ENCODE measurements at regions not wholly inside any gene's neighbourhood (a gene's known extent, or its start where the extent isn't known, plus 50 kb on each side); places are given as distances from the start of the nearest gene placed in this dataset.
"Not testable (repeated sequence)": the region's sequence is repeated elsewhere in the genome, so short reads cannot be mapped to it uniquely, and the experiment has no call there.

- H3K27me3 Mint-ChIP-seq (ENCODE audit: insufficient read depth, unreplicated experiment): peaks cover 3% of the 10 kb centered on the region
- no peak for TF ChIP-seq CTCF (IDR thresholded peaks at IDR 0.05; ENCODE audit: insufficient read depth in 1 of 2, low read depth in 1 of 2, low read length in 1 of 2, severe bottlenecking in 1 of 2, unreplicated experiment in 1 of 2)
- BruUV-seq (replicated peaks): no TSS peak
- intact Hi-C loops (cut with micrococcal nuclease; ENCODE audit: unreplicated experiment): no loop called here
- H3K36me3 Mint-ChIP-seq (ENCODE audit: insufficient read depth, unreplicated experiment): peaks cover 6% of the 10 kb centered on the region
- no peaks in the 10 kb centered on the region for H3K36me3 ChIP-seq (ENCODE audit: control insufficient read depth, insufficient read depth, low read length)
- ChIA-PET POLR2A (no interaction called here), CTCF (no interaction called here)
- H3K4me3 Mint-ChIP-seq (ENCODE audit: unreplicated experiment): peak overlapping the region; percentile 41
- no peak overlapping the region for H3K4me3 ChIP-seq (ENCODE audit: low read depth, low read length)
- no peaks in the 10 kb centered on the region for H3K4me1 ChIP-seq
- no peak overlapping the region for H3K27ac Mint-ChIP-seq (ENCODE audit: unreplicated experiment)
- no peaks in the 10 kb centered on the region for H3K27me3 ChIP-seq (replicated peaks; ENCODE audit: control insufficient read depth, insufficient read depth, low read length)
- no peaks in the 10 kb centered on the region for H3K4me1 Mint-ChIP-seq (ENCODE audit: low read depth, unreplicated experiment)
- no peaks in the 10 kb centered on the region for H3K9me3 ChIP-seq
- peaks cover 27% of the 10 kb centered on the region for H3K9me3 Mint-ChIP-seq (ENCODE audit: unreplicated experiment)
- peak; percentile 25 to 62 for DNase-seq
These were observed 1468.0 kb downstream of the FOXD4L5 start for GRCh38 chr9:63816751-63817621.

DNA sequence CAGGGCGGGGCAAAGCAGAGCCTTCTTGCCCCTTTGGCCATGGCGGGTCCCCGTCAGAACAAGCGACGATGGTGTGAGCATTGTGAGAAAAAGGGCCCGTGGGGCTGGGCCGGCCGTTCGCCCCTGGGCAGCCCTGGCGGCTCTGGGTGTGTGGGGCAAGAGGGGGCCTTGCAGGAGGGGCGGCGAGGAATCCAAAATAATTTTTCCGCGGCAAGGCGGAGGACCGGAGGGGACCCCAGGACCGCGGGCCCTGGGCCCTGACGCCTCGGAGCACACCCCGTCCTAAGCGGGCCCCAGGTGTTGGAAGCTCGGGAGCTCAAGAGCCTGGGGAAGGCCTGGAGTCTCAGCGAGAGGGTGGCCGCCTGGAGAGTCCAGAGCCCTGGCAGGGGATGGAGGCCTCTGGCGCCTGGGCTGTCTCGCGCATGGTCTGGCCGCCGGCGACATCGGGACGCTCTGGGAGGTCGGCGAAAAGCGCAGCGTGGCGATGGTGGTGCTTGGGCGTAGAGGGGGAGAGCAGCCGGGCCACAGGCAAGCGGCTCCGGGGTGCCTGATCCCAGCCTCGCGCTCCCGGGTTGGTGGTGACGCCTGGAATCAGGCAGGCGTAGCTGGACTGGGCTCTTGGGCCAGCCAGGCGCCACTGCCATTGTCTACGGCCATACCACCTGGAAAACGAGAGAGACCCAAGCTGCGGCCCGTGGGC is 1469.9 kb downstream of the FOXD4L5 start:
- POLR2A ChIA-PET; H3K4me1 Mint-ChIP-seq (ENCODE audit: low read depth, unreplicated experiment); H3K4me3 ChIP-seq (ENCODE audit: low read depth, low read length); H3K36me3 ChIP-seq (ENCODE audit: control insufficient read depth, insufficient read depth, low read length); H3K36me3 Mint-ChIP-seq (ENCODE audit: insufficient read depth, unreplicated experiment); BruUV-seq (replicated peaks); H3K27me3 ChIP-seq (replicated peaks; ENCODE audit: control insufficient read depth, insufficient read depth, low read length); CTCF ChIA-PET; H3K4me3 Mint-ChIP-seq (ENCODE audit: unreplicated experiment); H3K27me3 Mint-ChIP-seq (ENCODE audit: insufficient read depth, unreplicated experiment); DNase-seq; H3K9me3 ChIP-seq; intact Hi-C loops (cut with micrococcal nuclease; ENCODE audit: unreplicated experiment); H3K27ac Mint-ChIP-seq (ENCODE audit: unreplicated experiment); H3K4me1 ChIP-seq: not testable (repeated sequence)
- peaks cover 27% of the 10 kb centered on the region for H3K9me3 Mint-ChIP-seq (ENCODE audit: unreplicated experiment)

DNA sequence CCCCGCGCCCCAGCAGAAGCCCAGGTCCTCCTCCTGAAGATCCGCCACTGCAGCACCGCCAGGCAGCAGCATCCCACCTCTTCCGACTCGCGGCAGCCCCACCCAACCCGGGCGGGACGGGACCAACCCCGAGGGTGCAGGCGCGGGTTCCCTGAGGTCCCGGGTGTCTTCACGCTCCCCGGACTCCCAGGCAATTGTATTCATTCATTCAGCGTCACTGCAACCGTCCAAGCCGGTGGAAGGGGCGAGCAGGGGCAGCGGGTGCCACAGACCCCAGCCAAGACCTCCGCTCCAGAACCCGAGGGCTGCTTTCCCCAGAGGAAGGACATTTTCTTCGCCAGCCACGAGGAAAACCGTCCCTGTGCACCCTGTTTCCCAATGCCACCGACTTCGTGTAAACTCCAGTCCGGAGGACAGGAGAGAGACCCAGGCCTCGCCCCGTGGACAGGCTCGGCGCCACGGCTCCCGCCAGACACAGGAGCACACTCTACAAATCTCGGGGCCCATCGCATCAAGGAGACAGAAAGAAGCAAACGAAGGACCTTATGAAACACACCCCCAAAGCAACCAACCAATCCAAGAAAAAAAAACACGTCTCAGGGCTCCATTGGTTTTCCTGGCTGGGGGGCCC is 1471.5 kb downstream of the FOXD4L5 start:
- peaks cover 27% of the 10 kb centered on the region for H3K9me3 Mint-ChIP-seq (ENCODE audit: unreplicated experiment)
- H3K27ac Mint-ChIP-seq (ENCODE audit: unreplicated experiment); H3K4me3 ChIP-seq (ENCODE audit: low read depth, low read length); H3K4me3 Mint-ChIP-seq (ENCODE audit: unreplicated experiment); H3K36me3 ChIP-seq (ENCODE audit: control insufficient read depth, insufficient read depth, low read length); intact Hi-C loops (cut with micrococcal nuclease; ENCODE audit: unreplicated experiment); BruUV-seq (replicated peaks); H3K27me3 ChIP-seq (replicated peaks; ENCODE audit: control insufficient read depth, insufficient read depth, low read length); POLR2A ChIA-PET; DNase-seq; CTCF ChIA-PET; H3K36me3 Mint-ChIP-seq (ENCODE audit: insufficient read depth, unreplicated experiment); H3K4me1 Mint-ChIP-seq (ENCODE audit: low read depth, unreplicated experiment); H3K4me1 ChIP-seq; H3K9me3 ChIP-seq; H3K27me3 Mint-ChIP-seq (ENCODE audit: insufficient read depth, unreplicated experiment): not testable (repeated sequence)

DNA sequence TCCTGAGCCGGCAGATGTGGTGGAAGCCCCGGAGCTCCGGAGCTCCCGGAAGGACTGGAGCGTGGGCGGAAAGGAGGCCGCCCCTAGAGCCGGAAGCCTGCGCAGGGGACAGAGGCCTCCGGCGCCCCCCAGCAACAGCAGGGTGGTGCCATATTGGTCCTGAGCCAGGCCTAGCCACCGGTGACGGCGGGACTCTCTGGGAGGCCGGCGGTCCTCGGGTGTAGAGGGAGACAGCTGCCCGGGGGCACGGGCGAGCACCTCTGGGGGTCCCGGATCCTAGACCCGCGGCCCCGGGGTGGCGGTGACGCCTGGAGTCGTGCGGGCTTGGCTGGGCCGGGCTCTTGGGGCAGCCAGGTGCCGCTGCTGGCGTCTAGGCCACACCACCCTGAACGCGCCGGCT is 1472.2 kb downstream of the FOXD4L5 start:
- CTCF ChIA-PET; H3K36me3 Mint-ChIP-seq (ENCODE audit: insufficient read depth, unreplicated experiment); H3K9me3 ChIP-seq; H3K27ac Mint-ChIP-seq (ENCODE audit: unreplicated experiment); H3K36me3 ChIP-seq (ENCODE audit: control insufficient read depth, insufficient read depth, low read length); H3K4me1 Mint-ChIP-seq (ENCODE audit: low read depth, unreplicated experiment); H3K4me1 ChIP-seq; BruUV-seq (replicated peaks); H3K27me3 Mint-ChIP-seq (ENCODE audit: insufficient read depth, unreplicated experiment); POLR2A ChIA-PET; H3K27me3 ChIP-seq (replicated peaks; ENCODE audit: control insufficient read depth, insufficient read depth, low read length); H3K4me3 ChIP-seq (ENCODE audit: low read depth, low read length); H3K4me3 Mint-ChIP-seq (ENCODE audit: unreplicated experiment); intact Hi-C loops (cut with micrococcal nuclease; ENCODE audit: unreplicated experiment); DNase-seq: not testable (repeated sequence)
- H3K9me3 Mint-ChIP-seq (ENCODE audit: unreplicated experiment): peaks cover 22% of the 10 kb centered on the region

DNA sequence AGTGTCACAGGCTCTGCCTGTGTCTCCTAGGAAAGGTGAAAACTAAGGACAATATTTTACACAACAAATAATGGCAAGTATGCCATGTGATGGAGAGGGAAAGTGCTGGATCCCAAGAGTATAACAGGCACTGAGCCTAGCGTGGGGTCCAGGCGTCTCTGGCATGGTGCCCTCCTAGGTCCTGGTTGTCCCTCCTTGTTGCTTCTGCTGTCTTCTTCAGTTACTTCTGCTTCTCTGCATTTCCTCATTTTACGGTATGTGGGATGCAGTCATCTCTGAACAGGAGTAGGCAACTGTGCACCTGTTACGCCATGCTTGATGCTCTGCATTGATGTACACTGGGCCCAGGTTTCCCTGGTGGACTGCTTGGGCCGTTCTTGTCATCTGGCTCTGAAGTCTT is 1480.8 kb downstream of the FOXD4L5 start:
- H3K27me3 ChIP-seq (replicated peaks; ENCODE audit: control insufficient read depth, insufficient read depth, low read length); H3K4me1 ChIP-seq; H3K27me3 Mint-ChIP-seq (ENCODE audit: insufficient read depth, unreplicated experiment); CTCF ChIA-PET; BruUV-seq (replicated peaks); H3K36me3 ChIP-seq (ENCODE audit: control insufficient read depth, insufficient read depth, low read length); DNase-seq; H3K4me3 ChIP-seq (ENCODE audit: low read depth, low read length); H3K36me3 Mint-ChIP-seq (ENCODE audit: insufficient read depth, unreplicated experiment); H3K9me3 Mint-ChIP-seq (ENCODE audit: unreplicated experiment); H3K9me3 ChIP-seq; H3K4me1 Mint-ChIP-seq (ENCODE audit: low read depth, unreplicated experiment); POLR2A ChIA-PET; H3K4me3 Mint-ChIP-seq (ENCODE audit: unreplicated experiment); intact Hi-C loops (cut with micrococcal nuclease; ENCODE audit: unreplicated experiment); H3K27ac Mint-ChIP-seq (ENCODE audit: unreplicated experiment): not testable (repeated sequence)

- H3K4me1 ChIP-seq; H3K36me3 ChIP-seq (ENCODE audit: control insufficient read depth, insufficient read depth, low read length); BruUV-seq (replicated peaks); H3K27ac Mint-ChIP-seq (ENCODE audit: unreplicated experiment); DNase-seq; H3K27me3 Mint-ChIP-seq (ENCODE audit: insufficient read depth, unreplicated experiment); H3K4me3 ChIP-seq (ENCODE audit: low read depth, low read length); H3K4me3 Mint-ChIP-seq (ENCODE audit: unreplicated experiment); CTCF ChIA-PET; H3K9me3 Mint-ChIP-seq (ENCODE audit: unreplicated experiment); intact Hi-C loops (cut with micrococcal nuclease; ENCODE audit: unreplicated experiment); POLR2A ChIA-PET; H3K27me3 ChIP-seq (replicated peaks; ENCODE audit: control insufficient read depth, insufficient read depth, low read length); H3K4me1 Mint-ChIP-seq (ENCODE audit: low read depth, unreplicated experiment); H3K36me3 Mint-ChIP-seq (ENCODE audit: insufficient read depth, unreplicated experiment); H3K9me3 ChIP-seq: not testable (repeated sequence)
These were observed 1490.8 kb downstream of the FOXD4L5 start for GRCh38 chr9:63794081-63794685.
